Right atrium auricular region (tissue), 2 donors: ENCODE measurements at regions not wholly inside any gene's neighbourhood (a gene's known extent, or its start where the extent isn't known, plus 50 kb on each side); places are given as distances from the start of the nearest gene placed in this dataset.

Experiments used
- DNase-seq: peaks from one replicate; pipeline ENCODE4 v3.0.0-alpha.2; 2019; ENCODE audit warnings: low spot score
- H3K27ac ChIP-seq, 2 donors: fragments of 200-600 bp; sonication (generic); 1 replicate in 1 of 2; 2 replicates in 1 of 2; pipeline ENCODE4 v1.5.1; 2016 to 2019
- H3K27me3 ChIP-seq, 2 donors: fragments of 200-600 bp; sonication (generic); one replicate each; pipeline versions ENCODE4 v1.5.1 to v1.6.0; 2017 to 2019
- H3K36me3 ChIP-seq: fragments of 200-600 bp; sonication (generic); one replicate; pipeline ENCODE4 v1.5.1; 2016
- H3K4me1 ChIP-seq, 2 donors: fragments of 200-600 bp; sonication (generic); one replicate each; pipeline versions ENCODE4 v1.5.1 to v1.6.0; 2017 to 2019
- H3K4me3 ChIP-seq, 2 donors: fragments of 200-600 bp; sonication (generic); 1 replicate in 1 of 2; 2 replicates in 1 of 2; pipeline ENCODE4 v1.5.1; 2017 to 2019; ENCODE audit warnings: mild to moderate bottlenecking in 1 of 2, moderate library complexity in 1 of 2
- H3K9me3 ChIP-seq, 2 donors: fragments of 200-600 bp; sonication (generic); one replicate each; pipeline ENCODE4 v1.5.1; 2019
- TF ChIP-seq, protein P1 (sequence below), 2 donors: fragments of 200-600 bp; sonication (generic); IDR thresholded peaks; one replicate each; pipeline ENCODE4 v1.5.1; 2019; ENCODE audit warnings: antibody characterized with exemption in 2 of 2

DNA sequence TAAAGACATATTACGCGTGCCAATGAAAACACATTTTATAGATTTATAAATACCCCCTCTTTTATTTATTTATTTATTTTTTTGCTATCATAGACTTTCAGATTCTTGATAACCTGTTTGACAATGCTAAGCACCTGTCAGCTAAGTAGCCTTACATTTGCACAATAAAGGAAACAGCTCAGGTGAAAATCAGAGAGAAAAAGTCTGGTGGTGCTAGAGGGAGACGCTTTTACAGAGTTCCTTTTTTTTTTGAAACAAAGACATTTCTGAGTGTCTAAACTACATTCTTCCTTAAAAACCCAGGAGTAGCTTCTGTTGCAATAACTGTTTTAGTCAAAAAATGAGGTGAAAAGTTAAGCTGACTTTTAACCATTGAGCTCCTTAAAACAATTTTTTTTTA lies 1611.6 kb downstream of the NCAM2 start:
- DNase-seq, result no peak
- TF ChIP-seq, protein P1, sequence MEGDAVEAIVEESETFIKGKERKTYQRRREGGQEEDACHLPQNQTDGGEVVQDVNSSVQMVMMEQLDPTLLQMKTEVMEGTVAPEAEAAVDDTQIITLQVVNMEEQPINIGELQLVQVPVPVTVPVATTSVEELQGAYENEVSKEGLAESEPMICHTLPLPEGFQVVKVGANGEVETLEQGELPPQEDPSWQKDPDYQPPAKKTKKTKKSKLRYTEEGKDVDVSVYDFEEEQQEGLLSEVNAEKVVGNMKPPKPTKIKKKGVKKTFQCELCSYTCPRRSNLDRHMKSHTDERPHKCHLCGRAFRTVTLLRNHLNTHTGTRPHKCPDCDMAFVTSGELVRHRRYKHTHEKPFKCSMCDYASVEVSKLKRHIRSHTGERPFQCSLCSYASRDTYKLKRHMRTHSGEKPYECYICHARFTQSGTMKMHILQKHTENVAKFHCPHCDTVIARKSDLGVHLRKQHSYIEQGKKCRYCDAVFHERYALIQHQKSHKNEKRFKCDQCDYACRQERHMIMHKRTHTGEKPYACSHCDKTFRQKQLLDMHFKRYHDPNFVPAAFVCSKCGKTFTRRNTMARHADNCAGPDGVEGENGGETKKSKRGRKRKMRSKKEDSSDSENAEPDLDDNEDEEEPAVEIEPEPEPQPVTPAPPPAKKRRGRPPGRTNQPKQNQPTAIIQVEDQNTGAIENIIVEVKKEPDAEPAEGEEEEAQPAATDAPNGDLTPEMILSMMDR (IDR thresholded peaks at IDR 0.05), result no peak
- no peaks in the 10 kb centered on the region for H3K4me1 ChIP-seq
- H3K27me3 ChIP-seq, result no peaks in the 10 kb centered on the region
- no peak overlapping the region for H3K4me3 ChIP-seq
- H3K27ac ChIP-seq, result no peak overlapping the region
- H3K9me3 ChIP-seq, result no peaks in the 10 kb centered on the region
- H3K36me3 ChIP-seq, result no peaks in the 10 kb centered on the region

DNA sequence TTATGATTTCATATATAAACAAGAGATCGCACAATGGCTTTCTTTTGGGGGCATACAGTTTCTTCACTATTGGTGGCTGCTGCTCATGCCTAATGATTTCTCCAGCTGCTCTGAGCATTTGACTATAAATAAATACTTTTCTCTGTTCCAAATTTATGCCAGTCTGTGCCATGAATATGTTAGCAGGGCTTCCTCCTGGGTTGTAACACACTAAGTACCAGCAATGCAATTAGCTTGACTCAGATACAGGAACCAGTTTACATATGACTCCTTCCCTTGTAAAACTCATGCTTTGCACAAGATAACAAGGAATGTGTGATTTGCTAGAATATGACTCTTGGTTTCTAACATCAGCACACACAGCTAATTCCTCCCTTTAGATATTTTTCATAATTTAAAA lies 1629.7 kb downstream of the NCAM2 start:
- Histone ChIP-seq H3K9me3 (no peaks in the 10 kb centered on the region), H3K27ac (no peak overlapping the region), H3K4me3 (no peak overlapping the region), H3K36me3 (no peaks in the 10 kb centered on the region), H3K27me3 (no peaks in the 10 kb centered on the region), H3K4me1 (no peaks in the 10 kb centered on the region)
- TF ChIP-seq, protein P1 (IDR thresholded peaks at IDR 0.05), result no peak
- DNase-seq, result no peak

DNA sequence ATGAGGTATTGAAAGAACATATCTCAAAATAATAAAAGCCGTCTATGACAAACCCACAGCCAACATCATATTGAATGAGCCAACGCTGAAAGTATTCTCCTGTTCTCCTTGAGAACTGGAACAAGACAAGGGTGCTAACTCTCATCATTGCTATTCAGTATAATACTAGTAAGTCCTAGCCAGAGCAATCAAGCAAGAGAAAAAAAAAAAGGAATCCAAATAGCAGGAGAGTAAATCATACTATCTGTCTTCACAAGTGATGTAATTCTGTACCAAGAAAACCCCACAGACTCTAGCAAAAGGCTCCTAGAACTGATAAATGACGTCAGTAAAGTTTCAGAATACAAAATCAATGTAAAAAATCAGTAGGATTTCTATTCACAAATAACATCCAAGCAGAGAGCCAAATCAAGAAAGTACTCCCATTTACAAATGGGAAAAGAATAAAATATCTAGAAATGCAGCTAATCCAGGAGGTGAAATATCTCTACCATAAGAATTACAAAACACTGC lies 1632.8 kb downstream of the NCAM2 start:
- no peak overlapping the region for H3K27ac ChIP-seq
- no peak for DNase-seq
- no peaks in the 10 kb centered on the region for H3K4me1 ChIP-seq
- H3K9me3 ChIP-seq, result no peaks in the 10 kb centered on the region
- TF ChIP-seq, protein P1 (IDR thresholded peaks at IDR 0.05), result no peak
- no peaks in the 10 kb centered on the region for H3K27me3 ChIP-seq
- no peaks in the 10 kb centered on the region for H3K36me3 ChIP-seq
- H3K4me3 ChIP-seq, result no peak overlapping the region

- Histone ChIP-seq H3K4me1 (no peaks in the 10 kb centered on the region), H3K9me3 (no peaks in the 10 kb centered on the region), H3K4me3 (no peak overlapping the region), H3K27ac (no peak overlapping the region), H3K27me3 (no peaks in the 10 kb centered on the region), H3K36me3 (no peaks in the 10 kb centered on the region)
- DNase-seq, result no peak
- TF ChIP-seq, protein P1 (IDR thresholded peaks at IDR 0.05), result no peak
Measured at GRCh38 chr21:22632176-22632575, 1634.0 kb downstream of the NCAM2 start.

- TF ChIP-seq, protein P1 (IDR thresholded peaks at IDR 0.05), result no peak
- H3K4me1 ChIP-seq, result no peaks in the 10 kb centered on the region
Measured at GRCh38 chr21:22649246-22649645, 1651.0 kb downstream of the NCAM2 start.

DNA sequence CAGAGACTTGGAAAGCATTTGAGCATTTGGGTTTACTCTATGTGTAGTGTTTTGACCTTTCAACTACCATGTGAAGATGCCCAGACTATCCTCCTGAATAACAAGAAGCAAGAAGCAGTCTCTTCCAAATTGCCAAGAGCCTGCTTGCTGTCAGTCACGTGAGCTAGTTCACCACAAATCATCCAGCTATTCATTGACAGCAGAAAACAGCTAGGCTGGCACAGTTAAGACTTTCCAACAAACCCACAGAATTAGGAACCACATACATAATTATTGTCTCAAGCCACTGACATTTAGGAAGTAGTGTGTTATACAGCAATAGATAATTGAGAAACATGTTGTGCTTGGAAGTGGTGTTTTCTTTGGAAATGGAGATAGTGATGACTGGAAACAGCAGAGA lies 1652.0 kb downstream of the NCAM2 start:
- Histone ChIP-seq H3K4me1 (no peaks in the 10 kb centered on the region), H3K4me3 (no peak overlapping the region)
- TF ChIP-seq, protein P1 (IDR thresholded peaks at IDR 0.05), result no peak

More at GRCh38 chr21:22649246-22649645, 1651.0 kb downstream of the NCAM2 start:
- Histone ChIP-seq H3K36me3 (no peaks in the 10 kb centered on the region), H3K4me3 (no peak overlapping the region), H3K27me3 (no peaks in the 10 kb centered on the region), H3K9me3 (no peaks in the 10 kb centered on the region), H3K27ac (no peak overlapping the region)
- DNase-seq, result no peak

More for the DNA sequence above, 1652.0 kb downstream of the NCAM2 start:
- Histone ChIP-seq H3K27me3 (no peaks in the 10 kb centered on the region), H3K36me3 (no peaks in the 10 kb centered on the region), H3K27ac (no peak overlapping the region), H3K9me3 (no peaks in the 10 kb centered on the region)
- DNase-seq, result no peak
